SK-N-SH treated with all-trans-retinoic acid at 6 μM for 48 hours (cell line): ENCODE measurements at regions not wholly inside any gene's neighbourhood (a gene's known extent, or its start where the extent isn't known, plus 50 kb on each side); places are given as distances from the start of the nearest gene placed in this dataset.

ENCODE experiments used
- CREB5 ChIP-seq: fragments of 250-450 bp; sonication (Bioruptor Pico); IDR thresholded peaks from 2 replicates; pipeline ENCODE4 v1.5.1; 2020; ENCODE audit warnings: low read depth, mild to moderate bottlenecking, moderate library complexity
- PATZ1 ChIP-seq: fragments of 250-450 bp; sonication (Bioruptor Pico); IDR thresholded peaks from 2 replicates; pipeline ENCODE4 v1.8.0; 2020; ENCODE audit warnings: mild to moderate bottlenecking, moderate library complexity, borderline replicate concordance
- RARB ChIP-seq: fragments of 250-450 bp; sonication (Bioruptor Pico); IDR thresholded peaks from 2 replicates; pipeline ENCODE4 v1.8.0; 2021; ENCODE audit warnings: mild to moderate bottlenecking, moderate library complexity
- TOX ChIP-seq: fragments of 250-450 bp; sonication (Bioruptor Pico); IDR thresholded peaks from 2 replicates; pipeline ENCODE4 v1.8.0; 2021; ENCODE audit warnings: mild to moderate bottlenecking, moderate library complexity, borderline replicate concordance
- ZC3H10 ChIP-seq: fragments of 250-450 bp; sonication (Bioruptor Pico); IDR thresholded peaks from 2 replicates; pipeline ENCODE4 v1.5.1; 2021; ENCODE audit warnings: mild to moderate bottlenecking, moderate library complexity
- ZFP3 ChIP-seq: fragments of 250-450 bp; sonication (Bioruptor Pico); IDR thresholded peaks from 2 replicates; pipeline ENCODE4 v1.5.0; 2020; ENCODE audit warnings: mild to moderate bottlenecking, moderate library complexity
- ZNF8 ChIP-seq: fragments of 450-650 bp; formaldehyde crosslinking; IDR thresholded peaks from 2 replicates; pipeline ENCODE4 v1.5.0; 2020; ENCODE audit warnings: mild to moderate bottlenecking, moderate library complexity
- TF ChIP-seq, protein P1 (sequence below): fragments of 250-450 bp; sonication (Bioruptor Pico); IDR thresholded peaks from 2 replicates; pipeline ENCODE4 v1.5.0; 2020; ENCODE audit warnings: mild to moderate bottlenecking, moderate library complexity

GRCh38 chr14:71675900-71676287 is 256.3 kb upstream of the RGS6 start:
- TF ChIP-seq ZC3H10 (CRISPR knock-in tag) (no peak), TOX (CRISPR knock-in tag) (no peak), CREB5 (CRISPR knock-in tag) (no peak), ZNF8 (CRISPR knock-in tag) (no peak), RARB (no peak), PATZ1 (no peak), ZFP3 (CRISPR knock-in tag) (no peak)
- TF ChIP-seq, protein P1, sequence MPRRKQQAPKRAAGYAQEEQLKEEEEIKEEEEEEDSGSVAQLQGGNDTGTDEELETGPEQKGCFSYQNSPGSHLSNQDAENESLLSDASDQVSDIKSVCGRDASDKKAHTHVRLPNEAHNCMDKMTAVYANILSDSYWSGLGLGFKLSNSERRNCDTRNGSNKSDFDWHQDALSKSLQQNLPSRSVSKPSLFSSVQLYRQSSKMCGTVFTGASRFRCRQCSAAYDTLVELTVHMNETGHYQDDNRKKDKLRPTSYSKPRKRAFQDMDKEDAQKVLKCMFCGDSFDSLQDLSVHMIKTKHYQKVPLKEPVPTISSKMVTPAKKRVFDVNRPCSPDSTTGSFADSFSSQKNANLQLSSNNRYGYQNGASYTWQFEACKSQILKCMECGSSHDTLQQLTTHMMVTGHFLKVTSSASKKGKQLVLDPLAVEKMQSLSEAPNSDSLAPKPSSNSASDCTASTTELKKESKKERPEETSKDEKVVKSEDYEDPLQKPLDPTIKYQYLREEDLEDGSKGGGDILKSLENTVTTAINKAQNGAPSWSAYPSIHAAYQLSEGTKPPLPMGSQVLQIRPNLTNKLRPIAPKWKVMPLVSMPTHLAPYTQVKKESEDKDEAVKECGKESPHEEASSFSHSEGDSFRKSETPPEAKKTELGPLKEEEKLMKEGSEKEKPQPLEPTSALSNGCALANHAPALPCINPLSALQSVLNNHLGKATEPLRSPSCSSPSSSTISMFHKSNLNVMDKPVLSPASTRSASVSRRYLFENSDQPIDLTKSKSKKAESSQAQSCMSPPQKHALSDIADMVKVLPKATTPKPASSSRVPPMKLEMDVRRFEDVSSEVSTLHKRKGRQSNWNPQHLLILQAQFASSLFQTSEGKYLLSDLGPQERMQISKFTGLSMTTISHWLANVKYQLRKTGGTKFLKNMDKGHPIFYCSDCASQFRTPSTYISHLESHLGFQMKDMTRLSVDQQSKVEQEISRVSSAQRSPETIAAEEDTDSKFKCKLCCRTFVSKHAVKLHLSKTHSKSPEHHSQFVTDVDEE (CRISPR knock-in tag) = no peak
